Panc1 (cell line): ENCODE measurements at regions not wholly inside any gene's neighbourhood (a gene's known extent, or its start where the extent isn't known, plus 50 kb on each side); places are given as distances from the start of the nearest gene placed in this dataset.

ENCODE experiments used
- CTCF ChIP-seq: fragments of 450-650 bp; IDR thresholded peaks from 2 replicates; pipeline ENCODE4 v1.5.1; 2017; ENCODE audit warnings: mild to moderate bottlenecking
- POLR2AphosphoS5 ChIP-seq: IDR thresholded peaks from 2 replicates; pipeline ENCODE4 v1.6.1; 2012; ENCODE audit warnings: mild to moderate bottlenecking, low read depth, low read length, moderate library complexity
- REST ChIP-seq, 2 experiments: IDR thresholded peaks; 2 replicates each; pipeline ENCODE4 v1.6.1; 2011 to 2012; ENCODE audit warnings: low read depth in 2 of 2, control low read depth in 1 of 2, low read length in 1 of 2, mild to moderate bottlenecking in 1 of 2, moderate library complexity in 1 of 2; ENCODE audit not compliant: insufficient read depth in 1 of 2

- TF ChIP-seq CTCF: no peak
- no peak for TF ChIP-seq REST (IDR thresholded peaks at IDR 0.05; ENCODE audit: insufficient read depth in 1 of 2, low read depth in 2 of 2, low read length in 1 of 2)
- no peak for TF ChIP-seq POLR2AphosphoS5
These were observed 343.7 kb upstream of the PPP1R2C start for GRCh38 chrX:43121637-43122036.
